Activated naive CD4-positive, alpha-beta T cell treated with anti-CD3 and anti-CD28 coated beads, Interleukin-2, amount 50 U/mL, for 16 hours (primary cell): ENCODE measurements at regions not wholly inside any gene's neighbourhood (a gene's known extent, or its start where the extent isn't known, plus 50 kb on each side); places are given as distances from the start of the nearest gene placed in this dataset.

Source experiments
- DNase-seq: peaks from one replicate; pipeline ENCODE4 v3.0.0-alpha.2; 2020

GRCh38 chr2:237171396-237171795 lies 85.7 kb downstream of the COPS8 start:
- no peak for DNase-seq

GRCh38 chr2:237171881-237172280 lies 86.2 kb downstream of the COPS8 start:
- no peak for DNase-seq

DNA sequence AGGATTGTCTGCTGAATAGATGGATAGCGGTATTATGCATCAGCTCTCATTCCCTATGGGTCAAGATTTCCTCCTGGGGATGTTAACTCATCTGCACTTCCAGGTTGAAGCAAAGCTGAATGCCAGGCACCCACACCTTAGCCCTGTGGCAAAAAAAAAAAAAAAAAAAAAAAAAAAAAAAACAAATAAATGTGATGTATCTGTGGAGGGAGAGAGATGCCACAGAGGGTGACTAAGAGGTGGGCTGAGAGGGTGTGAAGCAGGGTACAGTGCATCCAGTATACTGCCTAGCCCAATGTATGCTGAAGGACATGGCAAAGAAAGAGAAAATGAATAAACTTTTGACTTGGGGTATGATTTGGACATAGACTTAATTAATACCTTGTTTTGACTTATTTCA lies 91.4 kb downstream of the COPS8 start:
- no peak for DNase-seq

GRCh38 chr2:237177986-237178385 lies 92.3 kb downstream of the COPS8 start:
- no peak for DNase-seq

DNA sequence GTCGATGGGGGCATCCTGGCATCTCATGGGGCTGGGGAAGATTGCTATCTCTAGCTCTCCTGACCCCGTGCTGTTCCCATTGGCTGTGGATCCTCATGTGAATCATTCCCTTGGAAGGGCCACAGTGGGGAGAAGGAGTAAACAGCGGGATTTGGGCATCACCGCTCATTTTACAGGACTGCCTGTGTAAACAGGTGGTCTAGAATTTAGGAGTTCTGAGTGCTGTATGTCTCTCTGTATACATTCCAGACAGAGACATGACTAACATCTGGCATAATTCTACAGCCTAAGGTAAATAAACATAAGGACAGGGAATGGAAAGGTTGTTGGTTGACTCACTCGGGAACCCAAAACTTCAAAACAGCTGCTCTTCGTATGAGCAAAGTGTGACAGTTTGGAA lies 92.7 kb downstream of the COPS8 start:
- no peak for DNase-seq

- DNase-seq: no peak
Measured at GRCh38 chr2:237179161-237179560, 93.5 kb downstream of the COPS8 start.

DNA sequence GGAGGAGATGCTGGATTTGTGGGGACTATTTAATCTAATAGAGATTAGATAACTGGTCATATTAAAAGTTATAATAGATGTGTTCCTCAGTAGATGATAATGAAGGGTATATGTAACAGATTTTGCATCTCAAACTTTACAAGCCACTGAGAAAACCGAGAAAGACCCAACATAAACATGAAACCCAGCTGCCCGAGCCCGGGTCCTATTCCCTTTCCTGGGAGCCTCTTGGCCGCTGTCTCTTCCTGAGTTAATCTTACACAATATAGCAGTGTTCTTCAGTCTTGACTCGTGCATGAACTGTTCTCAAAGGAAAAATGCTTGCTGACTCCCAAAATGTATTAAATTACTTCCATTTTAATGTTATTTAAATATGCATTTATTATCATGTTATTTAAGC lies 94.5 kb downstream of the COPS8 start:
- DNase-seq: no peak

- DNase-seq: no peak
Measured at GRCh38 chr2:237180987-237181386, 95.3 kb downstream of the COPS8 start.

GRCh38 chr2:237181844-237182243 lies 96.2 kb downstream of the COPS8 start:
- no peak for DNase-seq

DNA sequence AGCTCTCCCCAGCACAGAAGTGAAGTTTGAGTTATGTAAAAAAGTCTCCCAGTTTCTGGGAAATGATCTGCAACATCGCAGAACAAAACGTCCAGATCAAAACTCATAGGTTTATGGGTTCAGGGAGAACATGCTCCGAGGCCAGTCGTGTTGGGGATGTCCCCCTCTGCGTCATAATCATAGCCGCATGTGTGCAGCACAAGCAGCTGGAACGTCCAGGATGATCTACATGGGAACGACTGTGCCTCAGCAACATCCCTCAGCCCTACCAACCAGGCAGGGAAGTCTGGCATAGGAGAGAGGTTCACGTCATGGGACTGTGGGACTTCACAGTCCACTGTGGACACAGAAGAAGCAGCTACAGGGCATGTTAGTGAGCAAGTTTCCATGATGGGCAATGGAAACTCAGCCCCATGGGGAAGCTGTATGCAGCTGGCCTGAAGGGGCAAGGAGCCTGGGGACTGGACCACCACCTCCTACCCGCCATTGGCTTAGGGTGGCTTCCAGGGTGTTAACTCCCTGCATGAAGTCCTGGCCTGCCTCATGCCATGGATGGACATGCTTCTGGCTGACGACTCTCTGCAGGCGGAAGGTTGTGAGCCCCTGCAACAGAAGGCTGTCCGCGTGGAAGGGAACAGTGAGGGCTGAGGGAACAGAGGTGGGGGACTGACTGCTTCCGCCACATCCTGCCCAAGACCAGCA lies 96.9 kb downstream of the COPS8 start:
- no peak for DNase-seq

DNA sequence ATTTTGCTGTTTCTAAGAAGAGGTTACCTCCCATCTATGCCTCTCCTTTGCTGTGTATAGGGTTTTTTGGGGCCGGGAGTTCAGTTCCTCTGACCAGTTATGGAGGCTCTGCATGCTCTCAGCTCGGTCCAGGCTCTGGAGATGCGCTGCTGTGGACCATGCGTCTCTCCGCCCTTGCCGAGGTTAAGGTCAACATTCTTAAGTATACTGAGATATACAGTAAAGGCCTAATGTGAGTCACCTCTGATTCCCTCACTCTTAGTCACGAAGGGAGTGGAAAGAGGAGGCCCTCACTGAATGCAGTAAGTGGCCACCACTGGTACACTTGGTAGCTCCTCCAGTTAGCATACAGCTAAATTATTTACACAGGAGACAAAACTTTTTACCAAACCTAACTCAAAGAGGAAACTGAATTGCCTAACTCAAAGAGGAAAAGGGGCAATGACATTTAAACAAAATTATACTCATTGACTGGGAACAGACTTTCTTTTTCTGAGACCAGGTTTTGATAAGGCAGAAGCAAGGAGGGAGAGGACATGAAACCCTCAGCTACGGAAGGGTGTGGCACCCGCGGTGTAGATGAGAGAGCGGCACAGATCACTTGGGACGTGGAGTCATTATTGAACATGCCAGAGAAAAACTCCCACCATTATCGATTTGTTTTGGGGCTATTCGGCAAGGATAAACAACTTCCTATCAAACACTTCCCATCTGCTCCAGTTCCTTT lies 98.7 kb downstream of the COPS8 start:
- DNase-seq: no peak

DNA sequence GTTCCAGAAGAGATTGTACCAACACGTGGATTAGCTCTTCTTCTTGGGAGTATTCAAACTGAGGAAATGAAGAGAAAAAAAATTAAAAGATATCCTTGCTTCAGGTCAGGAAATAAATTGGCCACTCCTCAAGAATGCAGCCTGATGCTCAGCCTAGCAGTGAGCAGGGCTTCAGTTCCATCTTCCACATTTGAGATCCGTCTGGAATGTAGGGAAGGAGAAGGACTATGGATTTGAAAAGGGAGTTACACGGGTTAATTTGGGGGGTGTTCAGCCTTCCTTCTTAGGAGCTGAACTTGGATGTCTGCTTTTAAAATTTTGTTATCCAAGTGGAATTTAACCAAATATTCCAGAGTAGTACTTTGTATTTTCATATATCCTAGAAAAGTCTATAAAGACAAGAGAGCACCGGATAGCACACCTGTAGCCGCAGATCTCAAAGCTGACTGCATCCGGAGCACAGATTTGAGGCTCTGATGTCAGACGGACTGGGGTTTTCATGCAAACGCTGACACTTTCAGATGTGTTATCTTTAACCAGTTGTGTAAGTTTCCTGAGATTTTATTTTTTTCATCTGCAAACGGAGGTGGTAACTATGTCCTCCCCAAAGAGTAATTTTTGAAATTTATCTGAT lies 99.3 kb downstream of the COPS8 start:
- DNase-seq: no peak

DNA sequence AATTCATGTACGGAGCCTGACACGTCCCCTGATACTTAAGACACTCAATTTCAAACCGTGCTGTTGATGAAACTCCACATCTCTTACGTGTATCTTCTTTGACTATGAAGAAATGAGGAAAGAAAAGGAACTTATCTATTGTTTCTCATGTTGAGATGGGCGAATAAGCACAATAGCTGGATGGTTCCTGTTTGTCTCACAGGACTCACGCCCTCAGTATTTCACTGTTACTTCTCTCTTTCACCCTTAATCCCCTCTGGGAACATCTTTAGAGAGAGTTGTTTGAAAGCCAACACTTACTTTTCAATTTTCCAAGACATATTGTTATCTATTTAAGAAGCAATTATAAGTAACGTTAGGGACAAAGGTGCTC lies 99.8 kb downstream of the COPS8 start:
- no peak for DNase-seq

DNA sequence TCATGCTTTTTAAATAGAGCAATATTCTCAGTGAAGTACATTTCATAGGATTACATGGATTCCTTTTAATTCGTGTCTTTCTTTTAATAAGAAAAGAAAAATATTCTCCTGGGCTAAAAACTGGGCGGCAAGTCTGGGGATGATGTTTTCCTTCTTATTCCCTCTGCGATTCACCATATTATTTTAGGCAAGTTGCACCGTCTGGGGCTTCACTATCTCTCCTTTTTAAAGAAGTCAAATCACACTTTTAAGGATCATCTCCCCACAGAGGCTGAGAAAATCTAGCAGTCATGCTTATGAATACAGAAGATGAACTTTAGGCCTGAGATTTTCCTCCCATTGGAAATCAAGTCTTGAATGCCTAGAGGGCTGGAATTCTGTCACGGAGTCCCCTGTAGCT lies 104.1 kb downstream of the COPS8 start:
- DNase-seq: no peak

GRCh38 chr2:237190966-237191713 lies 105.5 kb downstream of the COPS8 start:
- DNase-seq: no peak

GRCh38 chr2:237191714-237192081 lies 106.0 kb downstream of the COPS8 start:
- no peak for DNase-seq

DNA sequence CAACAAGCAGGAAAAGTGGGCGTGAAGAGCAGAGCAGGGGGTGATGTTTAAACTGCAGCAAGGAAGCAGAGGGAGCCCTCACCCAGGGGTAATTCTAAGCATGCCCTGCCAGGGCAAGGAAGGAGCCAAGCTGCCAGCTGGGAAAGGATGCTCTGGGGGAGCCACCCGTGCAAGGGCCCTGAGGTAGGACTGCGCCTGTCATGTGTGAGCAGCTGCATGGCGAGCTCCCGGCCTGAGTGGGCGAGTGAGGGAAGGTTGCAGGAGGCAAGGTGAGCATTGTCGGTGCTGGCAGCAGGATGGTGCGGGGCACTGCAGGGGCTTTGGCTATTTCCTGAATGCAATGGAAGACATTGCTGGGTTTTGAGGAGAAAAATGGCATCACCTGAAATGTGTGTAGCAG lies 107.2 kb downstream of the COPS8 start:
- no peak for DNase-seq

- no peak for DNase-seq
Measured at GRCh38 chr2:237193436-237193835, 107.7 kb downstream of the COPS8 start.

- DNase-seq: no peak
Measured at GRCh38 chr2:237194081-237194480, 108.4 kb downstream of the COPS8 start.

GRCh38 chr2:237194906-237195305 lies 109.2 kb downstream of the COPS8 start:
- no peak for DNase-seq

GRCh38 chr2:237195396-237196120 lies 109.9 kb downstream of the COPS8 start:
- no peak for DNase-seq

DNA sequence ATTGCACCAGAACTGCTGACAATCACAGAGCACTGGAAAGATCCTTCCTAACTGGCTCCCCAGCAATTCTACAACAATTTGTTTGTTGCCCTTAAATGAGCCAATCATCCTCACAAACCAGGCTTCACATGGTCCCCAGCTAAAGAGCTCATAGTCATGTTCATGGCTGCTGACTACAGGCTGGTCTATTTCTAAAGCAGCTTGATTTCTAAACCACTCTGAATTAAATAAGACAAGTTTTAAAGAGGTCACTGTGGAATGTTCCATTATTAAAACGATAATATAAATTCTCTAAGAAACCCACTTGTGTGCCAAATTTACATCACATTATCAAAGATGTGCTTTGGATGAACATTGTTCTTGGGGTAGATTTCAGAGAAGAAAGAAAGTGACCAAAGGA lies 110.7 kb downstream of the COPS8 start:
- no peak for DNase-seq
